ENCODE measurements at regions not wholly inside any gene's neighbourhood (a gene's known extent, or its start where the extent isn't known, plus 50 kb on each side); places are given as distances from the start of the nearest gene placed in this dataset.

GRCh38 chr4:129223945-129224344 lies 128.0 kb downstream of the C4orf33 start:
- no peak for DNase-seq (ENCODE audit: low read depth)
- no peak for TF ChIP-seq MAX (IDR thresholded peaks at IDR 0.05; ENCODE audit: low read depth, low read length)
- TF ChIP-seq POLR2A (IDR thresholded peaks at IDR 0.05; ENCODE audit: extremely low read depth, insufficient read length): no peak
- TF ChIP-seq MYC (IDR thresholded peaks at IDR 0.05; ENCODE audit: low read depth, low read length): no peak
- TF ChIP-seq CTCF (IDR thresholded peaks at IDR 0.05; ENCODE audit: low read depth, low read length): no peak

DNA sequence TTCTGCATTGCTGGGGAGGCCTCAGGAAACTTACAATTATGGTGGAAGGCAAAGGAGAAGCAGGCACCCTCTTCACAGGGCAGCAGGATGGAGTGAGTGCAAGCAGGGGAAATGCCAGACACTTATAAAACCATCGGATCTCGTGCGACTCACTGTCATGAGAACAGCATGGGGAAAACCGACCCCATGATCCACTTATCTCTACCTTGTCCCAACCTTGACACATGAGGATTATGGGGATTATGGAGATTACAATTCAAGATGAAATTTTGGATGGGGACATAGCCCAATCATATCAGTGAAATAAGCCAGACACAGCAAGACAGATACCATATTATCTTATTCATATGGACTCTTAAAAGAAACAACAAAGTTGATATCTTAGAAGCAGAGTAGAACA lies 134.9 kb downstream of the C4orf33 start:
- H3K4me3 ChIP-seq (ENCODE audit: low read depth, low read length): no peak overlapping the region
- no peak for DNase-seq (ENCODE audit: low read depth)
- no peak for TF ChIP-seq MAX (IDR thresholded peaks at IDR 0.05; ENCODE audit: low read depth, low read length)
- no peak for TF ChIP-seq POLR2A (IDR thresholded peaks at IDR 0.05; ENCODE audit: extremely low read depth, insufficient read length)
- TF ChIP-seq CTCF (IDR thresholded peaks at IDR 0.05; ENCODE audit: low read depth, low read length): no peak
- no peak for TF ChIP-seq MYC (IDR thresholded peaks at IDR 0.05; ENCODE audit: low read depth, low read length)

More at GRCh38 chr4:129223945-129224344, 128.0 kb downstream of the C4orf33 start:
- no peak overlapping the region for H3K4me3 ChIP-seq (ENCODE audit: low read depth, low read length)

DNA sequence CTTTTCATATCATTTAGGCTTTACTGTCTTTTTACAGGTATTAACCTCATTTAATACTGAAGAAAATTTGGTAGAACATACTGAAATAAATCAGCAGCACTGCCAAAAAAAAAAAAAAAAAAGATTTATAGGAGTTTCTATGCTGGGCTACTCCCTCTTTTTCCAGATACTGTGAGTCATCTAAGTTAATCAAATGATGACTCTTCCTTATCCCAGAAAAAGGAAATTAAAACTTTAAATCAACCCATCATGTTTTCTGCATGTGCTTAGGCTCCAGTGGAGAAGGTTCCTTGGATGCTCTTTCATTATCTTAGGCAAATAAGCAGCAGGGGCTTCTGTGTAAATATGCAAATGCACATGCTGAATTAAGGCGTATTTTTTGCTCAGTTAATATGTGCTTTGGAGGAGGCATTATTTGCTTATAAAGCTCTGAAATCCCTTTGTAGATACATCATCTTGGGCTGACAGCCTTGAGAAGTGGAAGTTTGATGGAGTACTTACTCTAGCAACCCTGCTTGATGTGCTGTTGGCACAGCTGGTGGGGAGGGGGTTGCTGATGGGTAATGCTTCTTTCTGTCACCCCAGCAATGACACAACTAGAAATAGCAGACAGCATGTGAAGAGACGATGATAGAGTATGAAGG lies 136.1 kb downstream of the C4orf33 start:
- no peak for DNase-seq (ENCODE audit: low read depth)
- no peak for TF ChIP-seq MAX (IDR thresholded peaks at IDR 0.05; ENCODE audit: low read depth, low read length)
- TF ChIP-seq POLR2A (IDR thresholded peaks at IDR 0.05; ENCODE audit: extremely low read depth, insufficient read length): no peak
- no peak for TF ChIP-seq MYC (IDR thresholded peaks at IDR 0.05; ENCODE audit: low read depth, low read length)
- TF ChIP-seq CTCF (IDR thresholded peaks at IDR 0.05; ENCODE audit: low read depth, low read length): no peak
- no peak overlapping the region for H3K4me3 ChIP-seq (ENCODE audit: low read depth, low read length)

DNA sequence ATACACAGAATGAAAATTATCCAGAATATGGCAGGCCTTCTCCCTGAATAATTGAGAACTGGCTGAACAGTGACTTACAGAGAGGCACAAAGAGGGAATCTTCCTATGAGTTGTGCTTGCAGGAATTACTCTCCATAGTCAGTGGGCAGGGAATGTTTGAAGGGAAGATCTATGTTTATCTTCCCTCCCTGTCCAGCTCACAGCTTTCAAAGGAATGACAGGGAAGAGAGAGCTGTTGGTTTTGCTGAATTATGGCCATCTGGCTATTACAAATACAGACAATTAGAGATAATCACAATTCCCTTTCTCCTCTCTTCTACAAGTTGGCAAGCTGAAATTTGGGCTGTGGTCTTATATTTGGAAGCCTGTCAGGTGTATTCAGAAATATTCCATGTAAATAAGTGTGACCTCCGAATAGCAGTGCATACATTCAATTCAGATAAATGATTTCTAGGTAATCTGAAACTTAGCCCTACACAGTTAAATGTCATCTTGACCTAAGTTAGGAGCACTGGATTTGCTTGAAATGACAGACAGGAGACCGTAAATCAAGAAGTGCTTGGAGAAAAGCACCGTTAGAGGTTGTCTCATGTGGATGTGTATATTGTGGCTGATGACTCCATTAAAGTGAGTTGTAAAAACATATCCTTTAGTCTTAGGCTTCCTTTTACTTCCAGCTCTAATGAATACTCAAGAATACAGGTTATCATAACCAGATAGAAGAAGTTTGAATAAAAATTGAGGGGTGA lies 136.8 kb downstream of the C4orf33 start:
- DNase-seq (ENCODE audit: low read depth): no peak
- no peak overlapping the region for H3K4me3 ChIP-seq (ENCODE audit: low read depth, low read length)
- no peak for TF ChIP-seq POLR2A (IDR thresholded peaks at IDR 0.05; ENCODE audit: extremely low read depth, insufficient read length)
- no peak for TF ChIP-seq MYC (IDR thresholded peaks at IDR 0.05; ENCODE audit: low read depth, low read length)

DNA sequence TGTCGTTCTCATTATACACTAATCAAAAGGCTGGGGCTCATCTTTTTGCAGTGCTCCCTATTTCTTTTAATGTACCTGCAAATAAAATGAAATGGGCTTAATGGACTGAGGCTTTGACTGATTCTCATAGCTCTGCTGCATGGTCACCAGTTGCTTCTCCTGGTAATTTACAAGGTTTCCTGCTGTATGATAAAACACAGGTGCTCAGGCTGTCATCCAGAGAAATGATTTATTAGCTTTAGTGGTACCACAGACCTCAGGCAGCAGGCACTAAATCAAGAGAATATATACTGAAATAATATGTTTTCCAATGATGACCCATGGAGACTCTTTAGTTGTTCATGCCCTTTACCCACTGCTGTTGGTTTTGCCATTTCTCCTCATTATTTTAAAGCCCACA lies 137.7 kb downstream of the C4orf33 start:
- no peak overlapping the region for H3K4me3 ChIP-seq (ENCODE audit: low read depth, low read length)
- no peak for TF ChIP-seq MAX (IDR thresholded peaks at IDR 0.05; ENCODE audit: low read depth, low read length)
- TF ChIP-seq POLR2A (IDR thresholded peaks at IDR 0.05; ENCODE audit: extremely low read depth, insufficient read length): no peak
- no peak for DNase-seq (ENCODE audit: low read depth)

- TF ChIP-seq MYC (IDR thresholded peaks at IDR 0.05; ENCODE audit: low read depth, low read length) (no peak), POLR2A (IDR thresholded peaks at IDR 0.05; ENCODE audit: extremely low read depth, insufficient read length) (no peak), MAX (IDR thresholded peaks at IDR 0.05; ENCODE audit: low read depth, low read length) (no peak), CTCF (IDR thresholded peaks at IDR 0.05; ENCODE audit: low read depth, low read length) (no peak)
- no peak overlapping the region for H3K4me3 ChIP-seq (ENCODE audit: low read depth, low read length)
- no peak for DNase-seq (ENCODE audit: low read depth)
Measured at GRCh38 chr4:129236351-129236750, 140.4 kb downstream of the C4orf33 start.
